Cardiac muscle cell (in vitro differentiated cells and primary cell): ENCODE measurements at regions not wholly inside any gene's neighbourhood (a gene's known extent, or its start where the extent isn't known, plus 50 kb on each side); places are given as distances from the start of the nearest gene placed in this dataset.

ENCODE experiments used
- DNase-seq, 2 donors: peaks; one replicate each; pipeline versions ENCODE4 v3.0.0 to v3.0.0-alpha.2; 2010 to 2017; ENCODE audit warnings: low read depth in 1 of 2, low spot score in 1 of 2
- H3K27ac ChIP-seq: fragments of 200-600 bp; sonication (generic); 2 replicates; pipeline ENCODE4 v1.5.1; 2016
- H3K27me3 ChIP-seq: fragments of 200-600 bp; sonication (generic); 2 replicates; pipeline ENCODE4 v1.6.0; 2016; ENCODE audit warnings: control low read depth
- H3K36me3 ChIP-seq: fragments of 200-600 bp; sonication (generic); 2 replicates; pipeline ENCODE4 v1.5.1; 2016; ENCODE audit warnings: control low read depth
- H3K4me1 ChIP-seq: fragments of 200-600 bp; sonication (generic); 2 replicates; pipeline ENCODE4 v1.8.1; 2017; ENCODE audit warnings: low read depth, mild to moderate bottlenecking, mixed run types
- H3K4me3 ChIP-seq: fragments of 200-600 bp; sonication (generic); 2 replicates; pipeline ENCODE4 v1.5.1; 2016; ENCODE audit warnings: mild to moderate bottlenecking
- H3K9me3 ChIP-seq: fragments of 200-600 bp; sonication (generic); 2 replicates; pipeline ENCODE4 v1.5.1; 2017; ENCODE audit warnings: low read depth, mild to moderate bottlenecking, control low read depth
- CTCF ChIP-seq: IDR thresholded peaks from 2 replicates; pipeline ENCODE4 v1.5.1; 2012; ENCODE audit warnings: low read depth, mild to moderate bottlenecking, low read length

- no peaks in the 10 kb centered on the region for H3K36me3 ChIP-seq
- DNase-seq, result peak in 1 of 2 donors; percentile 30
- no peak for TF ChIP-seq CTCF
- H3K4me3 ChIP-seq, result no peak overlapping the region
- no peaks in the 10 kb centered on the region for H3K9me3 ChIP-seq
- peak overlapping the region; percentile 65 for H3K27ac ChIP-seq
- H3K4me1 ChIP-seq, result peaks cover 20% of the 10 kb centered on the region
- no peaks in the 10 kb centered on the region for H3K27me3 ChIP-seq
These were observed 692.8 kb upstream of the ZNF608 start for GRCh38 chr5:125439243-125439642.

- Histone ChIP-seq H3K9me3 (no peaks in the 10 kb centered on the region), H3K27me3 (no peaks in the 10 kb centered on the region), H3K4me3 (no peak overlapping the region), H3K27ac (peak overlapping the region; percentile 22), H3K4me1 (peaks cover 15% of the 10 kb centered on the region), H3K36me3 (no peaks in the 10 kb centered on the region)
- no peak for DNase-seq
- no peak for TF ChIP-seq CTCF
These were observed 694.5 kb upstream of the ZNF608 start for GRCh38 chr5:125440905-125441304.

- no peaks in the 10 kb centered on the region for H3K27me3 ChIP-seq
- no peak overlapping the region for H3K4me3 ChIP-seq
- H3K27ac ChIP-seq, result no peak overlapping the region
- no peaks in the 10 kb centered on the region for H3K36me3 ChIP-seq
- H3K4me1 ChIP-seq, result no peaks in the 10 kb centered on the region
- TF ChIP-seq CTCF, result no peak
- no peaks in the 10 kb centered on the region for H3K9me3 ChIP-seq
- peak in 1 of 2 donors; percentile 74 for DNase-seq
These were observed 700.5 kb upstream of the ZNF608 start for GRCh38 chr5:125446986-125447385.

GRCh38 chr5:125450771-125451170 is 704.3 kb upstream of the ZNF608 start:
- H3K4me1 ChIP-seq, result no peaks in the 10 kb centered on the region
- H3K27me3 ChIP-seq, result no peaks in the 10 kb centered on the region
- no peak overlapping the region for H3K4me3 ChIP-seq
- H3K9me3 ChIP-seq, result no peaks in the 10 kb centered on the region
- TF ChIP-seq CTCF, result no peak
- H3K36me3 ChIP-seq, result no peaks in the 10 kb centered on the region
- peak in 1 of 2 donors; percentile 76 for DNase-seq
- H3K27ac ChIP-seq, result no peak overlapping the region

GRCh38 chr5:125451622-125452021 is 705.2 kb upstream of the ZNF608 start:
- Histone ChIP-seq H3K27me3 (no peaks in the 10 kb centered on the region), H3K9me3 (no peaks in the 10 kb centered on the region), H3K4me1 (no peaks in the 10 kb centered on the region), H3K36me3 (no peaks in the 10 kb centered on the region), H3K4me3 (no peak overlapping the region), H3K27ac (no peak overlapping the region)
- no peak for DNase-seq
- no peak for TF ChIP-seq CTCF

- DNase-seq, result no peak
- H3K27me3 ChIP-seq, result no peaks in the 10 kb centered on the region
- TF ChIP-seq CTCF, result no peak
- H3K27ac ChIP-seq, result no peak overlapping the region
- H3K36me3 ChIP-seq, result no peaks in the 10 kb centered on the region
- H3K4me1 ChIP-seq, result no peaks in the 10 kb centered on the region
- H3K9me3 ChIP-seq, result no peaks in the 10 kb centered on the region
- H3K4me3 ChIP-seq, result no peak overlapping the region
These were observed 706.6 kb upstream of the ZNF608 start for GRCh38 chr5:125452991-125453390.
